ENCODE measurements at regions not wholly inside any gene's neighbourhood (a gene's known extent, or its start where the extent isn't known, plus 50 kb on each side); places are given as distances from the start of the nearest gene placed in this dataset.
"Not testable (repeated sequence)": the region's sequence is repeated elsewhere in the genome, so short reads cannot be mapped to it uniquely, and the experiment has no call there.

- no peak for DNase-seq
Observed at GRCh38 chr6:85005494-85005893, 241.1 kb upstream of the TBX18 start.

GRCh38 chr6:85004361-85004995 is 240.1 kb upstream of the TBX18 start:
- no peak for DNase-seq

GRCh38 chr6:85002847-85003246 is 238.4 kb upstream of the TBX18 start:
- no peak for DNase-seq

GRCh38 chr6:85000001-85000400 is 235.6 kb upstream of the TBX18 start:
- DNase-seq = no peak

GRCh38 chr6:84998223-84998622 is 233.8 kb upstream of the TBX18 start:
- no peak for DNase-seq

GRCh38 chr6:84988766-84989165 is 224.4 kb upstream of the TBX18 start:
- DNase-seq = not testable (repeated sequence)

GRCh38 chr6:84985490-84985889 is 221.1 kb upstream of the TBX18 start:
- not testable (repeated sequence) for DNase-seq

- DNase-seq = no peak
Observed at GRCh38 chr6:84979541-84979940, 215.1 kb upstream of the TBX18 start.

GRCh38 chr6:84977363-84977705 is 212.9 kb upstream of the TBX18 start:
- DNase-seq = no peak

GRCh38 chr6:84976526-84977362 is 212.3 kb upstream of the TBX18 start:
- DNase-seq = no peak

GRCh38 chr6:84975316-84975715 is 210.9 kb upstream of the TBX18 start:
- DNase-seq = no peak

- no peak for DNase-seq
Observed at GRCh38 chr6:84973606-84974005, 209.2 kb upstream of the TBX18 start.

- DNase-seq = no peak
Observed at GRCh38 chr6:84967965-84968364, 203.6 kb upstream of the TBX18 start.

GRCh38 chr6:84967389-84967788 is 203.0 kb upstream of the TBX18 start:
- DNase-seq = no peak

- no peak for DNase-seq
Observed at GRCh38 chr6:84953111-84953755, 188.8 kb upstream of the TBX18 start.

- DNase-seq = not testable (repeated sequence)
Observed at GRCh38 chr6:84944926-84945325, 180.5 kb upstream of the TBX18 start.

- DNase-seq = no peak
Observed at GRCh38 chr6:84943905-84944304, 179.5 kb upstream of the TBX18 start.

GRCh38 chr6:84941609-84942008 is 177.2 kb upstream of the TBX18 start:
- not testable (repeated sequence) for DNase-seq

GRCh38 chr6:84929212-84929611 is 164.8 kb upstream of the TBX18 start:
- no peak for DNase-seq

GRCh38 chr6:84927551-84927950 is 163.2 kb upstream of the TBX18 start:
- no peak for DNase-seq

GRCh38 chr6:84926189-84927155 is 162.1 kb upstream of the TBX18 start:
- DNase-seq = no peak

GRCh38 chr6:84921891-84922290 is 157.5 kb upstream of the TBX18 start:
- no peak for DNase-seq

GRCh38 chr6:84920021-84920420 is 155.6 kb upstream of the TBX18 start:
- no peak for DNase-seq
